OCI-LY1 (cell line): ENCODE measurements at regions not wholly inside any gene's neighbourhood (a gene's known extent, or its start where the extent isn't known, plus 50 kb on each side); places are given as distances from the start of the nearest gene placed in this dataset.

ENCODE experiments used
- H2AFZ ChIP-seq: fragments of 200-600 bp; sonication (generic), shearing (Covaris generic); 2 replicates; pipeline ENCODE4 v1.6.0; 2014; ENCODE audit warnings: antibody characterized with exemption, mild to moderate bottlenecking, low read length
- H3F3A ChIP-seq: fragments of 200-600 bp; sonication (generic), shearing (Covaris generic); 2 replicates; pipeline ENCODE4 v1.6.0; 2014; ENCODE audit warnings: mild to moderate bottlenecking, antibody characterized with exemption, low read length, moderate library complexity; ENCODE audit not compliant: insufficient read depth
- H3K27ac ChIP-seq: fragments of 200-600 bp; sonication (generic); 2 replicates; pipeline ENCODE4 v1.5.1; 2014; ENCODE audit warnings: low read length, mixed run types, mild to moderate bottlenecking, low read depth; ENCODE audit not compliant: poor library complexity, severe bottlenecking
- H3K27me3 ChIP-seq: fragments of 200-600 bp; sonication (generic); 2 replicates; pipeline ENCODE4 v1.6.0; 2014; ENCODE audit warnings: antibody characterized with exemption, mild to moderate bottlenecking, low read length, moderate library complexity; ENCODE audit not compliant: insufficient read depth
- H3K36me3 ChIP-seq: fragments of 200-600 bp; sonication (generic); 2 replicates; pipeline ENCODE4 v1.6.1; 2014; ENCODE audit warnings: mild to moderate bottlenecking, antibody characterized with exemption, low read length, moderate library complexity, mixed read lengths; ENCODE audit not compliant: insufficient read depth
- H3K4me1 ChIP-seq: fragments of 200-600 bp; sonication (generic); 2 replicates; pipeline ENCODE4 v1.5.1; 2014; ENCODE audit warnings: mild to moderate bottlenecking, low read length, moderate library complexity; ENCODE audit not compliant: insufficient read depth, severe bottlenecking
- H3K4me2 ChIP-seq: fragments of 200-600 bp; sonication (generic), shearing (Covaris generic); 2 replicates; pipeline ENCODE4 v1.6.1; 2014; ENCODE audit warnings: low read length
- H3K4me3 ChIP-seq: fragments of 200-600 bp; sonication (generic); 2 replicates; pipeline ENCODE4 v1.5.1; 2014; ENCODE audit warnings: low read length, low read depth, mild to moderate bottlenecking, mixed read lengths; ENCODE audit not compliant: poor library complexity, severe bottlenecking
- H3K79me2 ChIP-seq: fragments of 200-600 bp; shearing (Covaris generic); 2 replicates; pipeline ENCODE4 v1.6.1; 2016; ENCODE audit warnings: mixed run types, low read length, mixed read lengths; ENCODE audit not compliant: insufficient read depth
- H3K9ac ChIP-seq: fragments of 200-600 bp; sonication (generic), shearing (Covaris generic); 2 replicates; pipeline ENCODE4 v1.6.1; 2014; ENCODE audit warnings: mild to moderate bottlenecking, low read length, mixed read lengths
- H3K9me2 ChIP-seq: fragments of 200-600 bp; sonication (generic), shearing (Covaris generic); 2 replicates; pipeline ENCODE4 v1.6.1; 2014; ENCODE audit warnings: low read depth, mild to moderate bottlenecking, low read length, mixed read lengths
- H3K9me3 ChIP-seq: fragments of 200-600 bp; shearing (Covaris generic); 2 replicates; pipeline ENCODE4 v1.6.1; 2014; ENCODE audit warnings: low read length, mixed read lengths
- H4K20me1 ChIP-seq: fragments of 200-600 bp; sonication (generic), shearing (Covaris generic); 2 replicates; pipeline ENCODE4 v1.6.0; 2016; ENCODE audit warnings: mild to moderate bottlenecking, low read length; ENCODE audit not compliant: insufficient read depth
- CTCF ChIP-seq: fragments of 200-600 bp; sonication (generic), shearing (Covaris generic); IDR thresholded peaks from 2 replicates; pipeline ENCODE4 v1.5.1; 2017; ENCODE audit warnings: mild to moderate bottlenecking, antibody characterized with exemption, low read length, moderate library complexity, mixed read lengths
- EZH2 ChIP-seq: fragments of 200-600 bp; sonication (generic), shearing (Covaris generic); IDR thresholded peaks from 2 replicates; pipeline ENCODE4 v1.8.0; 2017; ENCODE audit warnings: borderline replicate concordance, mixed run types, mild to moderate bottlenecking, antibody characterized with exemption, low read length, moderate library complexity, mixed read lengths

- H3K79me2 ChIP-seq, result no peaks in the 10 kb centered on the region
- H3K27ac ChIP-seq, result no peak overlapping the region
- H3K4me2 ChIP-seq, result no peak overlapping the region
- H3K4me1 ChIP-seq, result no peaks in the 10 kb centered on the region
- no peaks in the 10 kb centered on the region for H3F3A ChIP-seq
- no peaks in the 10 kb centered on the region for H4K20me1 ChIP-seq
- no peaks in the 10 kb centered on the region for H3K9me3 ChIP-seq
- H3K4me3 ChIP-seq, result no peak overlapping the region
- H3K9ac ChIP-seq, result no peak overlapping the region
- TF ChIP-seq CTCF (no peak), EZH2 (no peak)
- no peaks in the 10 kb centered on the region for H3K27me3 ChIP-seq
- H3K36me3 ChIP-seq, result no peaks in the 10 kb centered on the region
- no peaks in the 10 kb centered on the region for H3K9me2 ChIP-seq
- H2AFZ ChIP-seq, result no peak overlapping the region
Observed at GRCh38 chr2:67055387-67056304, 341.5 kb upstream of the ETAA1 start.

- H3K36me3 ChIP-seq, result no peaks in the 10 kb centered on the region
- H3K9me2 ChIP-seq, result no peaks in the 10 kb centered on the region
- no peak for TF ChIP-seq EZH2
- no peak for TF ChIP-seq CTCF
- no peak overlapping the region for H3K27ac ChIP-seq
- H2AFZ ChIP-seq, result no peak overlapping the region
- no peaks in the 10 kb centered on the region for H3K4me1 ChIP-seq
- H3K4me3 ChIP-seq, result no peak overlapping the region
- no peaks in the 10 kb centered on the region for H3F3A ChIP-seq
- no peak overlapping the region for H3K4me2 ChIP-seq
- H4K20me1 ChIP-seq, result no peaks in the 10 kb centered on the region
- no peak overlapping the region for H3K9ac ChIP-seq
- no peaks in the 10 kb centered on the region for H3K27me3 ChIP-seq
- no peaks in the 10 kb centered on the region for H3K9me3 ChIP-seq
- no peaks in the 10 kb centered on the region for H3K79me2 ChIP-seq
Observed at GRCh38 chr2:67057123-67057522, 340.0 kb upstream of the ETAA1 start.

- no peaks in the 10 kb centered on the region for H3K9me2 ChIP-seq
- TF ChIP-seq EZH2, result no peak
- no peak for TF ChIP-seq CTCF
- H3K9ac ChIP-seq, result no peak overlapping the region
- no peaks in the 10 kb centered on the region for H3K79me2 ChIP-seq
- H3K4me3 ChIP-seq, result no peak overlapping the region
- no peak overlapping the region for H3K27ac ChIP-seq
- no peaks in the 10 kb centered on the region for H3K4me1 ChIP-seq
- no peak overlapping the region for H2AFZ ChIP-seq
- no peaks in the 10 kb centered on the region for H3K36me3 ChIP-seq
- no peaks in the 10 kb centered on the region for H3K27me3 ChIP-seq
- H3K4me2 ChIP-seq, result no peak overlapping the region
- no peaks in the 10 kb centered on the region for H4K20me1 ChIP-seq
- no peaks in the 10 kb centered on the region for H3F3A ChIP-seq
- H3K9me3 ChIP-seq, result no peaks in the 10 kb centered on the region
Observed at GRCh38 chr2:67057901-67058703, 339.0 kb upstream of the ETAA1 start.
